Esophagus muscularis mucosa (tissue), 4 donors: ENCODE measurements at regions not wholly inside any gene's neighbourhood (a gene's known extent, or its start where the extent isn't known, plus 50 kb on each side); places are given as distances from the start of the nearest gene placed in this dataset.

Experiments used
- DNase-seq: peaks from one replicate; pipeline ENCODE4 v3.0.0-alpha.2; 2017; ENCODE audit errors: extremely low spot score
- H3K27ac ChIP-seq, 4 donors: fragments of 200-600 bp; sonication (generic); replicated peaks in 1 of 4; 1 replicate in 3 of 4; 2 replicates in 1 of 4; pipeline ENCODE4 v1.5.1; 2016 to 2019; ENCODE audit warnings: mild to moderate bottlenecking in 1 of 4
- H3K27me3 ChIP-seq, 4 donors: fragments of 200-600 bp; sonication (generic); one replicate each; pipeline versions ENCODE4 v1.5.1 to v1.6.0; 2016 to 2019
- H3K36me3 ChIP-seq, 4 donors: fragments of 200-600 bp; sonication (generic); one replicate each; pipeline ENCODE4 v1.5.1; 2016 to 2019
- H3K4me1 ChIP-seq, 4 donors: fragments of 200-600 bp; sonication (generic); one replicate each; pipeline ENCODE4 v1.5.1; 2016 to 2019
- H3K4me3 ChIP-seq, 4 donors: fragments of 200-600 bp; sonication (generic); 1 replicate in 2 of 4; 2 replicates in 2 of 4; pipeline ENCODE4 v1.5.1; 2016 to 2019; ENCODE audit warnings: mild to moderate bottlenecking in 4 of 4, moderate library complexity in 1 of 4
- H3K9me3 ChIP-seq, 4 donors: fragments of 200-600 bp; sonication (generic); 1 replicate in 3 of 4; 2 replicates in 1 of 4; pipeline ENCODE4 v1.5.1; 2016 to 2019
- CTCF ChIP-seq, 3 experiments: fragments of 200-600 bp in 2 of 3; fragments of 450-650 bp in 1 of 3; sonication (generic) in 2 of 3; IDR thresholded peaks; one replicate each; pipeline ENCODE4 v1.5.1; 2017 to 2019; ENCODE audit warnings: antibody characterized with exemption in 3 of 3, mild to moderate bottlenecking in 2 of 3, moderate library complexity in 1 of 3
- EP300 ChIP-seq: sonication (generic); formaldehyde crosslinking; IDR thresholded peaks from one replicate; pipeline ENCODE4 v1.6.1; 2017; ENCODE audit warnings: antibody characterized with exemption
- POLR2A ChIP-seq: fragments of 450-650 bp; IDR thresholded peaks from one replicate; pipeline ENCODE4 v1.6.1; 2017; ENCODE audit warnings: antibody characterized with exemption, moderate library complexity, mild to moderate bottlenecking, low read depth
- POLR2AphosphoS5 ChIP-seq, 2 donors: sonication (generic); formaldehyde crosslinking; IDR thresholded peaks; one replicate each; pipeline ENCODE4 v1.6.1; 2017; ENCODE audit warnings: antibody characterized with exemption in 2 of 2
- WGBS: methylation state at CpG from one replicate; pipeline ENCODE4 v1.1.5; 2018; 5-methylcytosine and 5-hydroxymethylcytosine counted together
- intact Hi-C: fragments of 100-400 bp; cut with DNase I; formaldehyde crosslinking; loops from one replicate; pipeline ENCODE4 v1.15.1; 2023

- whole genome bisulfite sequencing = 82% methylated on average over 7 of the region's 7 CpGs
- H3K9me3 ChIP-seq = no peaks in the 10 kb centered on the region
- H3K4me3 ChIP-seq = no peak overlapping the region
- no peaks in the 10 kb centered on the region for H3K36me3 ChIP-seq
- no peak overlapping the region for H3K27ac ChIP-seq
- DNase-seq = peak; percentile 57
- intact Hi-C loops = no loop called here
- H3K4me1 ChIP-seq = no peaks in the 10 kb centered on the region
- H3K27me3 ChIP-seq = no peaks in the 10 kb centered on the region
- no peak for TF ChIP-seq EP300
- TF ChIP-seq POLR2A = no peak
- no peak for TF ChIP-seq CTCF (IDR thresholded peaks at IDR 0.05)
- no peak for TF ChIP-seq POLR2AphosphoS5 (IDR thresholded peaks at IDR 0.05)
Measured at GRCh38 chrX:150253959-150254620, 109.0 kb upstream of the MAMLD1 start.

GRCh38 chrX:150254909-150255308 lies 108.2 kb upstream of the MAMLD1 start:
- 67% methylated on average over 1 of the region's 3 CpGs for WGBS
- intact Hi-C loops = no loop called here
- TF ChIP-seq CTCF (IDR thresholded peaks at IDR 0.05) (no peak), POLR2A (no peak), EP300 (no peak), POLR2AphosphoS5 (IDR thresholded peaks at IDR 0.05) (no peak)
- peak; percentile 74 for DNase-seq
- Histone ChIP-seq H3K9me3 (no peaks in the 10 kb centered on the region), H3K36me3 (no peaks in the 10 kb centered on the region), H3K4me3 (no peak overlapping the region), H3K4me1 (no peaks in the 10 kb centered on the region), H3K27me3 (no peaks in the 10 kb centered on the region), H3K27ac (no peak overlapping the region)

- no peak for TF ChIP-seq POLR2A
- TF ChIP-seq CTCF (IDR thresholded peaks at IDR 0.05) = no peak
- no peak for TF ChIP-seq EP300
- TF ChIP-seq POLR2AphosphoS5 (IDR thresholded peaks at IDR 0.05) = no peak
- intact Hi-C loops = no loop called here
- Histone ChIP-seq H3K4me3 (no peak overlapping the region), H3K27ac (no peak overlapping the region), H3K4me1 (no peaks in the 10 kb centered on the region), H3K27me3 (no peaks in the 10 kb centered on the region), H3K9me3 (no peaks in the 10 kb centered on the region), H3K36me3 (no peaks in the 10 kb centered on the region)
- WGBS = 63% methylated on average over 9 of the region's 9 CpGs
- peak; percentile 31 for DNase-seq
Measured at GRCh38 chrX:150255441-150256296, 107.4 kb upstream of the MAMLD1 start.

GRCh38 chrX:150256297-150256650 lies 106.8 kb upstream of the MAMLD1 start:
- H3K27ac ChIP-seq = no peak overlapping the region

More at GRCh38 chrX:150256297-150256650, 106.8 kb upstream of the MAMLD1 start:
- Histone ChIP-seq H3K4me3 (no peak overlapping the region), H3K9me3 (no peaks in the 10 kb centered on the region), H3K36me3 (no peaks in the 10 kb centered on the region), H3K4me1 (no peaks in the 10 kb centered on the region), H3K27me3 (no peaks in the 10 kb centered on the region)
- TF ChIP-seq EP300 (no peak), POLR2A (no peak), CTCF (IDR thresholded peaks at IDR 0.05) (no peak), POLR2AphosphoS5 (IDR thresholded peaks at IDR 0.05) (no peak)
- 76% methylated on average over 2 of the region's 2 CpGs for WGBS
- peak; percentile 7 for DNase-seq
- intact Hi-C loops = no loop called here
